Keratinocyte (primary cell): ENCODE measurements at regions not wholly inside any gene's neighbourhood (a gene's known extent, or its start where the extent isn't known, plus 50 kb on each side); places are given as distances from the start of the nearest gene placed in this dataset.

Experiments
- EZH2 ChIP-seq: IDR thresholded peaks from one replicate; pipeline ENCODE4 v1.6.1; 2012; ENCODE audit warnings: inconsistent platforms, mild to moderate bottlenecking, low read length, moderate library complexity
- TF ChIP-seq, protein P1 (sequence below), 3 experiments: IDR thresholded peaks in 1 of 3; conservative IDR thresholded peaks in 1 of 3; optimal IDR thresholded peaks in 1 of 3; 2 replicates in 2 of 3; 3 replicates in 1 of 3; pipeline versions ENCODE3 to v1.5.1; 2011; ENCODE audit warnings: low read length in 3 of 3, mild to moderate bottlenecking in 3 of 3, moderate library complexity in 2 of 3, control low read depth in 1 of 3, inconsistent platforms in 1 of 3; ENCODE audit not compliant: insufficient read depth in 2 of 3; ENCODE audit errors: extremely low read depth in 1 of 3

DNA sequence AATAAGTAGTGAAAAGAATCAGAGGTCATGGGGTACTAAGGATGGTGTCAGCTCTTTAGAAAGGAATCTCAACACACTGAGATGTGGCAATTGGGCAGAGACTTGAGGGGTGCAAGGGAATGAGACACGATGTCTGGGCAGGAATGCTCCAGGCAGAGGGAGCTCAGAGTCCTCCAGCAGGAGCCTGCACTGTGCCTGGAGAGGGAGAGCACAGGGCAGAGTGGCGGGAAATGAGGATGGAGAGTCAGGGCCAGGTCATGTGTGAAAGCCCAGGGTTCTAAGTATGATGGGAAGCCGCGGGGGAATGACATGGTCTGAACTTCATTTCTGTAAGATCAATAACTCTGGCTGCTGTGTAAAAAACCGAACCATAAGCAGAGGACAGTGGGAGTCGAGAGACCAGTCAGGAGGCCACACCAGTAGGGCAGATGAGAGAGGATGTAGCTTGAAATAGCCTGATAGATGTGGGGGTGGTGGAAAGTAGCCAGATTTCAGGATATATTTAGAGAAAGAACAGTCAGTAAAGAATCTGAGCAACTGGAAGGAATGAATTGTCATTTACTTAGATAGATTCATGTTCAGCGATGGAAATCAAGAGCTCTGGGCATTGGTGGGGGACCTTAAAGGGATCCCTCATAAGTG lies 133.4 kb upstream of the DTNBP1 start:
- TF ChIP-seq, protein P1, sequence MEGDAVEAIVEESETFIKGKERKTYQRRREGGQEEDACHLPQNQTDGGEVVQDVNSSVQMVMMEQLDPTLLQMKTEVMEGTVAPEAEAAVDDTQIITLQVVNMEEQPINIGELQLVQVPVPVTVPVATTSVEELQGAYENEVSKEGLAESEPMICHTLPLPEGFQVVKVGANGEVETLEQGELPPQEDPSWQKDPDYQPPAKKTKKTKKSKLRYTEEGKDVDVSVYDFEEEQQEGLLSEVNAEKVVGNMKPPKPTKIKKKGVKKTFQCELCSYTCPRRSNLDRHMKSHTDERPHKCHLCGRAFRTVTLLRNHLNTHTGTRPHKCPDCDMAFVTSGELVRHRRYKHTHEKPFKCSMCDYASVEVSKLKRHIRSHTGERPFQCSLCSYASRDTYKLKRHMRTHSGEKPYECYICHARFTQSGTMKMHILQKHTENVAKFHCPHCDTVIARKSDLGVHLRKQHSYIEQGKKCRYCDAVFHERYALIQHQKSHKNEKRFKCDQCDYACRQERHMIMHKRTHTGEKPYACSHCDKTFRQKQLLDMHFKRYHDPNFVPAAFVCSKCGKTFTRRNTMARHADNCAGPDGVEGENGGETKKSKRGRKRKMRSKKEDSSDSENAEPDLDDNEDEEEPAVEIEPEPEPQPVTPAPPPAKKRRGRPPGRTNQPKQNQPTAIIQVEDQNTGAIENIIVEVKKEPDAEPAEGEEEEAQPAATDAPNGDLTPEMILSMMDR (optimal IDR thresholded peaks at IDR 0.05 in 1 of 3, IDR thresholded peaks at IDR 0.05 in 1 of 3, conservative IDR thresholded peaks at IDR 0.05 in 1 of 3; ENCODE audit: extremely low read depth in 1 of 3, insufficient read depth in 2 of 3, low read length in 3 of 3) = no peak
- TF ChIP-seq EZH2 = no peak
